Glutamatergic neuron (in vitro differentiated cells): ENCODE measurements at regions not wholly inside any gene's neighbourhood (a gene's known extent, or its start where the extent isn't known, plus 50 kb on each side); places are given as distances from the start of the nearest gene placed in this dataset.

Source experiments
- DNase-seq: peaks from one replicate; pipeline ENCODE4 v3.0.0; 2022
- H3K27ac Mint-ChIP-seq: one replicate; pipeline ENCODE4 v1.8.0; 2020; ENCODE audit warnings: mild to moderate bottlenecking, mixed read lengths, inconsistent platforms; ENCODE audit not compliant: unreplicated experiment
- H3K27me3 Mint-ChIP-seq: one replicate; pipeline ENCODE4 v1.8.0; 2020; ENCODE audit warnings: mild to moderate bottlenecking, moderate library complexity, mixed read lengths, inconsistent platforms; ENCODE audit not compliant: unreplicated experiment
- H3K36me3 Mint-ChIP-seq: one replicate; pipeline ENCODE4 v1.8.0; 2020; ENCODE audit warnings: mild to moderate bottlenecking, mixed read lengths, inconsistent platforms; ENCODE audit not compliant: unreplicated experiment
- H3K4me1 Mint-ChIP-seq: one replicate; pipeline ENCODE4 v1.8.0; 2020; ENCODE audit warnings: mild to moderate bottlenecking, low read depth, mixed read lengths, inconsistent platforms; ENCODE audit not compliant: unreplicated experiment
- H3K4me3 Mint-ChIP-seq: one replicate; pipeline ENCODE4 v1.8.0; 2020; ENCODE audit warnings: mild to moderate bottlenecking, mixed read lengths, inconsistent platforms; ENCODE audit not compliant: unreplicated experiment
- H3K9me3 Mint-ChIP-seq: one replicate; pipeline ENCODE4 v1.8.0; 2020; ENCODE audit warnings: mild to moderate bottlenecking, moderate library complexity, mixed read lengths, inconsistent platforms; ENCODE audit not compliant: unreplicated experiment
- TF ChIP-seq, protein P1 (sequence below): fragments of 200-600 bp; sonication (generic); IDR thresholded peaks from one replicate; pipeline ENCODE4 v1.5.0; 2021; ENCODE audit not compliant: partially characterized antibody, unreplicated experiment

DNA sequence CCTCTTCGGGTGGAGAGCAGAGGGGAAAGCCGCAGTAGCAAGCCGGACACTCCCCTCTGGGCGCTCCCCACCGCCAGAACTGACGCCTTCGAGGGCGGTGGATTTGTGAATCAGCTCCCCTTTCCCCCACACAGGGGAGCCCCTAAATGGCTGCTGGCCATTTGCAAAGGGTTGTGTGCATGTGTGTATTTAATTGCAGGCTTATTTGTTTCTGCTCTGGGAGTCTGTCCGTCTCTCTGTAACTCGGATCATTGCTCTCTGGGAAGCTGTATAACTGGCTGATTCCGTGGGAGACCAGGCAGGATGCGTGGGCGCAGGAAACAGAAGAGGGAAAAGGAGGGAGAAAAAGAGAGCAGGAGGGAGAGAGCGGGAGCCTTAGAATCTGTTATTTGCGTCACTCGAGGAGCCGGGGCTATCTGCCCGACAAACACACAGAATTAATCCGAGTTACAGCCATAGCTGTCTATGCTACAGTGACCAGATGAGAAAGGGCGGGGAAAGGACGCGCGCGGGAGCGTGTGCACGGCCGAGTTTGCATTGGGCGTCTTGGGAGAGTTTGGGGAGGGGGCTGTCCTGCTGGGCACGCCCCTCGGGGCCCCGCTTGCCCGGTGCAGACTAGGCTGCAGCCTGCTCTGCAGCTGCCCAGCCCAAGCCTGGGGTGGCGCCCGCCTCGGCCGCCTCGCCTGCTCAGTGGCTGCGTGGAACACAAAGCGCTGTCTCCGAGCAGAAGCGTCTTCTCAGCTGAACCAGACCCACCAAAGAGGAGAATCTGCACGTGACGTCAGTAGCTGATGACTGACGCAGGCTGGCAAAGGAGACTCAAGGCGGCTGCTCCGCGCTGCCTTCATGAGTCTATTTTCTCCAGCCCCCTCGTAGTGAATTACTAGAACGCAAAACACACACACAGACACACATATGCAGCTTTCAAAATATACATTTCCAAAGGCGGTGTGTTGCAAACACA is 105.3 kb upstream of the HSD17B12 start:
- Mint-ChIP-seq H3K9me3 (peaks cover 20% of the 10 kb centered on the region), H3K27ac (peak overlapping the region; percentile 99), H3K36me3 (no peaks in the 10 kb centered on the region), H3K4me1 (peaks cover 17% of the 10 kb centered on the region), H3K4me3 (peak overlapping the region; percentile 94), H3K27me3 (peaks cover 18% of the 10 kb centered on the region)
- TF ChIP-seq, protein P1, sequence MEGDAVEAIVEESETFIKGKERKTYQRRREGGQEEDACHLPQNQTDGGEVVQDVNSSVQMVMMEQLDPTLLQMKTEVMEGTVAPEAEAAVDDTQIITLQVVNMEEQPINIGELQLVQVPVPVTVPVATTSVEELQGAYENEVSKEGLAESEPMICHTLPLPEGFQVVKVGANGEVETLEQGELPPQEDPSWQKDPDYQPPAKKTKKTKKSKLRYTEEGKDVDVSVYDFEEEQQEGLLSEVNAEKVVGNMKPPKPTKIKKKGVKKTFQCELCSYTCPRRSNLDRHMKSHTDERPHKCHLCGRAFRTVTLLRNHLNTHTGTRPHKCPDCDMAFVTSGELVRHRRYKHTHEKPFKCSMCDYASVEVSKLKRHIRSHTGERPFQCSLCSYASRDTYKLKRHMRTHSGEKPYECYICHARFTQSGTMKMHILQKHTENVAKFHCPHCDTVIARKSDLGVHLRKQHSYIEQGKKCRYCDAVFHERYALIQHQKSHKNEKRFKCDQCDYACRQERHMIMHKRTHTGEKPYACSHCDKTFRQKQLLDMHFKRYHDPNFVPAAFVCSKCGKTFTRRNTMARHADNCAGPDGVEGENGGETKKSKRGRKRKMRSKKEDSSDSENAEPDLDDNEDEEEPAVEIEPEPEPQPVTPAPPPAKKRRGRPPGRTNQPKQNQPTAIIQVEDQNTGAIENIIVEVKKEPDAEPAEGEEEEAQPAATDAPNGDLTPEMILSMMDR = no peak
- peak; percentile 89 for DNase-seq

DNA sequence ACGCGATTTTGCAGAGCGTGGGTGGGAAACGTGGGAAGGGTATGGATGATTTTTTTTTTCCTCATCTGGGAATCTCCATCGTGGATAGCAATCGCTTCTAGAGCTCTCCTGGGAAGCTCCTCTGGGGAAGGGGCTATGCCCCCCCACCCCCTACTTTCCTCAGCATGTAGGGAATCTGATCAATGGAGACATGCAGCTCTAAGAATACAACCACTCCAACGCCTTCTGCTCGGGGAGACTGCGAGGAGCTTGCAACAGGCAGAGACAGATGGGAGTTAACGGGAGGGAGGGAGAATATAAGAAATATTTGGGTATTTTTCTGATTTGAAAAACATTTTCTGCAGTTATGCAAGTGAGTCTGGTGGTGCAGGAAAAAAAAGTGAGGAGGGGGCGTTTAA is 104.6 kb upstream of the HSD17B12 start:
- Mint-ChIP-seq H3K36me3 (no peaks in the 10 kb centered on the region), H3K27ac (peak overlapping the region; percentile 99), H3K27me3 (peaks cover 25% of the 10 kb centered on the region), H3K4me3 (peak overlapping the region; percentile 94), H3K4me1 (peaks cover 23% of the 10 kb centered on the region), H3K9me3 (peaks cover 22% of the 10 kb centered on the region)
- DNase-seq = no peak
- TF ChIP-seq, protein P1 = no peak

DNA sequence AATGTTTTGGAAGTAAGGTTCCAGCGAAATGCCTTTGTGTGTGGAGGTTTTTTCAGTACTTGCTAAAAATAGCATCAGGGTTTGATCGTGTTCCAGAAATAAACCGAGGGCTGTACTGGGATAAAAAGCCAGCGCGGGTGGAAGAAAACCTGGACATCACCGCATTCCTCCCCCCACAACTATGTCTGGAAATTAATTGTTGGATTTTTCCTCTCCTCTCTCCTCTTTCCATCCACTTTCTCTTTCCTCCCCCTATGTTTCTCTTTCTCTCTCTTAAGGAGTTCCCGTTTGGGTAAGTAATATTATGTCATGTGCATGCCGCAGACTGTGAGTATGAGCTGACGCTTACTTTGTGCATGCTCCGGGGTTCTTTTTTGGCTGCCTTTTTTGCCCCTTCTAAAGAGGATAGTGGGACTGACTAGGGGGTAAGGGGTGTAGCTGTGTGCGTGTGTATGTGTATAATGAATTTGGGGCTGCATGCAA is 104.2 kb upstream of the HSD17B12 start:
- Mint-ChIP-seq H3K4me3 (peak overlapping the region; percentile 94), H3K9me3 (peaks cover 22% of the 10 kb centered on the region), H3K36me3 (no peaks in the 10 kb centered on the region), H3K27ac (peak overlapping the region; percentile 99), H3K27me3 (peaks cover 25% of the 10 kb centered on the region), H3K4me1 (peaks cover 23% of the 10 kb centered on the region)
- TF ChIP-seq, protein P1 = no peak
- DNase-seq = no peak

DNA sequence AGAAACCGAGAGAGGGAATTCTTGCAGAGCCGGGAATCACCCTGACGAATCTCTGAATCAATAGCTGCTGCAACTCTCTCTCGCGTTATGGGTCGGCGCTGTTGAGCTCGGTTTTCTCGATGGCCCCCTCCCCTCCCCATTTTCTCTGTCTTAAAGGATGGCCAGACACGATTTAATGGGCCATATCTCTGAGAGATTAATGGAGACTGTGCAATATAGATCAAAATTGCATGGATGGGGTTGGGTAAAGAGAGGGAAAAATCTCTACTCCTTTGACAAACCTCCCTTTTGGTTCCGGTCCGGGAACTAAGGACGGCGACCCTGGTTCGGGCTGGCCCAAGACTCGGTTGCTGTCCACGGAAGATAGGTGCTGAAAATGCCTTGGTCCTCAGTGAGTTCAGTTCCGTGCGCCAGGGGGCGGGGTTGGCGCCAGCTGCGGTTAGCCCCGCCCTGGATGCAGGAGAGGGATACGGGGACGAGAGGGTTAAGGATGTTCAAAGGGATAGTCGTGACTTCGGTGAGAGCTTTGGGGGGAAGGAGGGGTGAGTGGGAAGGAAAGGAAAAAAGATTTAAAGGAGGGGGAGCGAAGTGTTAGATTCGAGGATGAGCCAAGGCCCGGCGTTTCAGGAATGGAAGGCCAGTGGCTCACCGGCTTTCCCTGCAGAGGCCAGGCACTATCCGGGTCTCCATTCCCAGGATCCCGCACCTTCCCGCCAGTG is 103.6 kb upstream of the HSD17B12 start:
- peak overlapping the region; percentile 94 for H3K4me3 Mint-ChIP-seq
- H3K36me3 Mint-ChIP-seq = no peaks in the 10 kb centered on the region
- peak; percentile 63 for DNase-seq
- peaks cover 22% of the 10 kb centered on the region for H3K9me3 Mint-ChIP-seq
- peaks cover 23% of the 10 kb centered on the region for H3K4me1 Mint-ChIP-seq
- peaks cover 29% of the 10 kb centered on the region for H3K27me3 Mint-ChIP-seq
- TF ChIP-seq, protein P1 = peak; percentile 38
- H3K27ac Mint-ChIP-seq = peak overlapping the region; percentile 99
